Body of pancreas (tissue), 4 donors: ENCODE measurements at regions not wholly inside any gene's neighbourhood (a gene's known extent, or its start where the extent isn't known, plus 50 kb on each side); places are given as distances from the start of the nearest gene placed in this dataset.

Experiments
- POLR2A ChIP-seq, 3 donors: fragments of 450-650 bp; IDR thresholded peaks; one replicate each; pipeline ENCODE4 v1.6.1; 2016; ENCODE audit warnings: antibody characterized with exemption in 3 of 3, mild to moderate bottlenecking in 2 of 3
- TF ChIP-seq, protein P1 (sequence below), 7 experiments: fragments of 450-650 bp in 4 of 7; fragments of 200-600 bp in 3 of 7; sonication (generic) in 3 of 7; IDR thresholded peaks; one replicate each; pipeline ENCODE4 v1.5.1; 2016 to 2019; ENCODE audit warnings: antibody characterized with exemption in 7 of 7

- TF ChIP-seq, protein P1, sequence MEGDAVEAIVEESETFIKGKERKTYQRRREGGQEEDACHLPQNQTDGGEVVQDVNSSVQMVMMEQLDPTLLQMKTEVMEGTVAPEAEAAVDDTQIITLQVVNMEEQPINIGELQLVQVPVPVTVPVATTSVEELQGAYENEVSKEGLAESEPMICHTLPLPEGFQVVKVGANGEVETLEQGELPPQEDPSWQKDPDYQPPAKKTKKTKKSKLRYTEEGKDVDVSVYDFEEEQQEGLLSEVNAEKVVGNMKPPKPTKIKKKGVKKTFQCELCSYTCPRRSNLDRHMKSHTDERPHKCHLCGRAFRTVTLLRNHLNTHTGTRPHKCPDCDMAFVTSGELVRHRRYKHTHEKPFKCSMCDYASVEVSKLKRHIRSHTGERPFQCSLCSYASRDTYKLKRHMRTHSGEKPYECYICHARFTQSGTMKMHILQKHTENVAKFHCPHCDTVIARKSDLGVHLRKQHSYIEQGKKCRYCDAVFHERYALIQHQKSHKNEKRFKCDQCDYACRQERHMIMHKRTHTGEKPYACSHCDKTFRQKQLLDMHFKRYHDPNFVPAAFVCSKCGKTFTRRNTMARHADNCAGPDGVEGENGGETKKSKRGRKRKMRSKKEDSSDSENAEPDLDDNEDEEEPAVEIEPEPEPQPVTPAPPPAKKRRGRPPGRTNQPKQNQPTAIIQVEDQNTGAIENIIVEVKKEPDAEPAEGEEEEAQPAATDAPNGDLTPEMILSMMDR (IDR thresholded peaks at IDR 0.05) = no peak
- no peak for TF ChIP-seq POLR2A (IDR thresholded peaks at IDR 0.05)
Observed at GRCh38 chr12:108459149-108459548, 55.9 kb upstream of the FICD start.
